ENCODE measurements at regions not wholly inside any gene's neighbourhood (a gene's known extent, or its start where the extent isn't known, plus 50 kb on each side); places are given as distances from the start of the nearest gene placed in this dataset.

DNA sequence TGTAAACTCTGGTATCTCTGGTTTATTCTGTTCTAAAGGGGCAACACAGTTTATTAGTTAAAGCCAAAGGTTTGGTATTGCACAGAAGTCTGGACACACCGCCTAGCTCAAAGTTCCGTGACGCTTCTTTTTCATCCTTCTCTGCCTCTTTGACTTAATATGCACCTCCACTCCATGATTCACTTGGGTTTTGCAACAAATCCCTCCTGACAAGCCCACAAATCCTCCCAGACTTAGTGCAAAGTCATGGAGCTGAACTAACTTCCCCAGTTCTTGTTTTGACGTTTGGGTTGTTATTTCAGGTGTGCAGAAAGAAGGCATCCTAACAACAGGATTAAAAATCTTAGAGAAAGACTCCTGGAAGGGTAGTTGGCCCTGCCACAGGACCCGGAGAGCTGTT lies 441.6 kb upstream of the DMAC1 start:
- TF ChIP-seq, protein P1, sequence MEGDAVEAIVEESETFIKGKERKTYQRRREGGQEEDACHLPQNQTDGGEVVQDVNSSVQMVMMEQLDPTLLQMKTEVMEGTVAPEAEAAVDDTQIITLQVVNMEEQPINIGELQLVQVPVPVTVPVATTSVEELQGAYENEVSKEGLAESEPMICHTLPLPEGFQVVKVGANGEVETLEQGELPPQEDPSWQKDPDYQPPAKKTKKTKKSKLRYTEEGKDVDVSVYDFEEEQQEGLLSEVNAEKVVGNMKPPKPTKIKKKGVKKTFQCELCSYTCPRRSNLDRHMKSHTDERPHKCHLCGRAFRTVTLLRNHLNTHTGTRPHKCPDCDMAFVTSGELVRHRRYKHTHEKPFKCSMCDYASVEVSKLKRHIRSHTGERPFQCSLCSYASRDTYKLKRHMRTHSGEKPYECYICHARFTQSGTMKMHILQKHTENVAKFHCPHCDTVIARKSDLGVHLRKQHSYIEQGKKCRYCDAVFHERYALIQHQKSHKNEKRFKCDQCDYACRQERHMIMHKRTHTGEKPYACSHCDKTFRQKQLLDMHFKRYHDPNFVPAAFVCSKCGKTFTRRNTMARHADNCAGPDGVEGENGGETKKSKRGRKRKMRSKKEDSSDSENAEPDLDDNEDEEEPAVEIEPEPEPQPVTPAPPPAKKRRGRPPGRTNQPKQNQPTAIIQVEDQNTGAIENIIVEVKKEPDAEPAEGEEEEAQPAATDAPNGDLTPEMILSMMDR (IDR thresholded peaks at IDR 0.05; ENCODE audit: borderline replicate concordance, extremely low read depth, low read length, poor library complexity, severe bottlenecking), result no peak
- TF ChIP-seq EZH2 (IDR thresholded peaks at IDR 0.05; ENCODE audit: borderline replicate concordance, low read depth, low read length, severe bottlenecking), result no peak
